ENCODE measurements at regions not wholly inside any gene's neighbourhood (a gene's known extent, or its start where the extent isn't known, plus 50 kb on each side); places are given as distances from the start of the nearest gene placed in this dataset.

DNA sequence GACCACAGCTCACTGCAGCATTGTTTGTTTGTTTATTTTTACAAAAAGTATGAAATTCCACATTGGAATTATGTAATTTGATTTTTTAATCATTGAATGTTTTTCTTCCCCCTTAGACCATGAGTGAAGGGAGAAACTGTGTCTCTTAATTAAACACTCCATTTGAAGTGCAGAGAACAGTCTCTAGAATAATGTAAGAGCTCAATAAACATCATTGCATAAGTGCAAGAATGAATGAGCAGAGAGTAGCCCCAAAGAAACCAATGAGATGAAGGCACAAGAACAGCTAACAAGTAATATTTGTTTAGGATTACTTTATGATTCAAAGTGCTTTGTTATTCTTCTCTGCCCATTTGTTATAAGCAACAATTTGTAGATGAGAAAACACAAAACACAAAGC, 921.3 kb upstream of the LCORL start:
- no peak for DNase-seq (ENCODE audit: low spot score)
- intact Hi-C loops (cut with micrococcal nuclease), result no loop called here
- H3K4me1 Mint-ChIP-seq (ENCODE audit: low read depth), result no peaks in the 10 kb centered on the region
- H3K4me3 Mint-ChIP-seq, result no peak overlapping the region
- no peak overlapping the region for H3K27ac Mint-ChIP-seq
- H3K36me3 Mint-ChIP-seq (ENCODE audit: low read depth), result no peaks in the 10 kb centered on the region
- H3K27me3 Mint-ChIP-seq (ENCODE audit: insufficient read depth), result no peaks in the 10 kb centered on the region
- peaks cover 9% of the 10 kb centered on the region for H3K9me3 Mint-ChIP-seq

DNA sequence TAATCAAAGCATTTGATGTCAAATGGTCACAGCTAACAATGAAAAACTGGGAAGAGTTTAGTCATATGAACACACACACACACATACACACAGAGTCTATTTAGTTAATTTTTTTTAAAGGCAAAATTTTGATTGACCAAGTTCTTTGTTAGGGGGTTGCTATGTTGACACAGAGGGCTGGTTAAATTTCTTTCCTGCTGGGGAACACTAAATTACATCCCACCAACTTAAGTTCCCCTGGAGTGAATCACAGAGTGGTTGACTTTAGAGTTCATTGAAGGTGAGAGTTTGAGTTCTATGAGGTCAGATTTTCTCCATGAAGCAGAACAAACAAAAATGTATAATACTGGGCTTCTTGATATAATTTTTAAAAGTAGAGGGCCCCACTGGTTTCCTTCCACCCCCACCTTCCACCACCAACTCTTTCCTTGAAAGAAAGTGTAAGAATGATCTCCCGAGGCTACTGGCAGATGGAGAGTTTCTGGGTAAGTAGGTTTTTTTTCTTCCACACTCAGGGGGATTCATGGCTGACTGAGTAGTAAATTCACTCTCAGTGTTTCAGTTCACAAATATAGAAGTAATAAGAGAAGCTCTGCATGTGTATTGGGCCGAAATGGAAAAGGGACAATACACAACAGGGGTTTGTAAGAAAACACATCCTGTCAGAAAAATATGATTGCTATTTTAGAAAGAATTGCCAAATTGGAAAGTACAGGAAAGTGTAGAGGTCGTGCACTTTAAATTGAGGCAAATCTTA, 917.0 kb upstream of the LCORL start:
- H3K36me3 Mint-ChIP-seq (ENCODE audit: low read depth), result no peaks in the 10 kb centered on the region
- H3K4me3 Mint-ChIP-seq, result no peak overlapping the region
- no peak for DNase-seq (ENCODE audit: low spot score)
- no peaks in the 10 kb centered on the region for H3K27me3 Mint-ChIP-seq (ENCODE audit: insufficient read depth)
- no peak overlapping the region for H3K27ac Mint-ChIP-seq
- H3K9me3 Mint-ChIP-seq, result peaks cover 10% of the 10 kb centered on the region
- H3K4me1 Mint-ChIP-seq (ENCODE audit: low read depth), result no peaks in the 10 kb centered on the region
- intact Hi-C loops (cut with micrococcal nuclease), result no loop called here

DNA sequence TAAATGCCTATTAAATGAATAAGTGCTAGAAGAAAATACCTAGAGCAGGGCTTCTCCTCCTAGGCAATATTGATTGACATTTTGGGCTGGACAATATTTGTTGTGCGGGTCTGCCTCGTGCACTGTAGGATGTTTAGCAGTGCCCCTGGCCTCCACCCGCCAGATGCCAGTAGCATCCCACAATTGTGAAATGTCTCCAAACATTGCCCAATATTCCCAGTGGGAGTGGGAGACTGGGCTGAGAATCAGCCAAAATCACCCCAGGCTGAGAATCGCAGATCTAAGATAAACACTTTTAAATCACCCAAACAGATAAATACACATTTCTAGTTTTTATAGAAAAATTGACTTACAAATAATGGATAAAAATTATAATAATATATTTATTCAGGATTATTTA, 916.2 kb upstream of the LCORL start:
- no peak overlapping the region for H3K4me3 Mint-ChIP-seq
- H3K4me1 Mint-ChIP-seq (ENCODE audit: low read depth), result no peaks in the 10 kb centered on the region
- H3K36me3 Mint-ChIP-seq (ENCODE audit: low read depth), result no peaks in the 10 kb centered on the region
- no peaks in the 10 kb centered on the region for H3K27me3 Mint-ChIP-seq (ENCODE audit: insufficient read depth)
- peaks cover 9% of the 10 kb centered on the region for H3K9me3 Mint-ChIP-seq
- intact Hi-C loops (cut with micrococcal nuclease), result no loop called here
- H3K27ac Mint-ChIP-seq, result no peak overlapping the region
- DNase-seq (ENCODE audit: low spot score), result no peak

DNA sequence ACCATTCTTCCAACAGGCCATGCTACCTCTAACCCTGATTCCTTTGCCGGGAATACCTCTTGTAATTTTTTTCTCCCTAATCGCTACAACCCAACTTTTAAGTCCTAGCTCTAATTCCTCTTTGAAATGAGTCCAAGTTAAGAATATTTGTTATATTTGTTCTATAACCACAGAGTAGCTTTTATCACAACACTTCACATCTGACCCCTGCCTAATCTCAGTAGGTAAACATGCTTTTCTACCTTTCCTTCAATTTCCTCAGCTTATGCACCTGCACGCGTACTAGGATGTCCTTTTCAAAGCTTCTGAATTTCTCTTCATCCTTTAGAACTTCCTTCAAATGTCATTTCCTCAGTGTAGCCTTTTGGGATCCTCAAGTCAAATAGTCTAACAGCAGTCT, 915.5 kb upstream of the LCORL start:
- Mint-ChIP-seq H3K36me3 (ENCODE audit: low read depth) (no peaks in the 10 kb centered on the region), H3K9me3 (peaks cover 9% of the 10 kb centered on the region), H3K27me3 (ENCODE audit: insufficient read depth) (no peaks in the 10 kb centered on the region), H3K27ac (no peak overlapping the region), H3K4me3 (no peak overlapping the region), H3K4me1 (ENCODE audit: low read depth) (no peaks in the 10 kb centered on the region)
- intact Hi-C loops (cut with micrococcal nuclease), result no loop called here
- DNase-seq (ENCODE audit: low spot score), result no peak

DNA sequence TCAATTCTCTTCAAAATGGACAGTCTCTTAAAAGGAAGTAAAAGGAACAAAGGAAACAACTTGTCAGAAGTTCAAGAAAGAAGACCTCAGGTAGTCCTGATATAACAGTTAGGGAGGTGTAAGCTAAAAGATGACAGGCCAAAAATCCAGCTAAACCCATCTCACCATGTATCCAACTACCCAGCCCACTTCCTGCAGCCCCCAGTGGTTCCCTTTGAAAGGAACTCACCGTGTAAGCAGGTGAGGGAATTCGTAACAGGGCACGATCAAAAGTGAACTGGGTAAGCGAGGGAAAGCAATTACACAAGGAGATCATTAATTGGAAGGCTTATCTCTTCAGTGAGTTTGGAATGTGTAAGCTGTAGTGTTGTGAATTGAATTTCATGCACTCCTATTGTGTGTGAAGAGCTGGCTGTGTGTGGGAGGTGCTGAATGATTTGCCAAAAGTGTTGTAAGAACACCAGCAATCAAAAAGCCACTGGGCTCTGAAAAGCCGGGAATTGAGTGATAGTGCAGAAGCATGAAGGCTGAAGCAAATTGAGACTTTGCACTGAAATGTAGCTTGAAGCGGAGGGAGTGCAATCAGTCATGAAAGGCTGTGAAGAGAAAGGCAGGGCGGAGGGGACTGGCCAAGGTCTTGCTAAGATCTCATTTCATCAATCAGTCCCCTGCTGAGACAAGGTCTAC, 914.2 kb upstream of the LCORL start:
- no peak overlapping the region for H3K4me3 Mint-ChIP-seq
- intact Hi-C loops (cut with micrococcal nuclease), result no loop called here
- no peaks in the 10 kb centered on the region for H3K27me3 Mint-ChIP-seq (ENCODE audit: insufficient read depth)
- no peak for DNase-seq (ENCODE audit: low spot score)
- no peak overlapping the region for H3K27ac Mint-ChIP-seq
- H3K36me3 Mint-ChIP-seq (ENCODE audit: low read depth), result no peaks in the 10 kb centered on the region
- peaks cover 9% of the 10 kb centered on the region for H3K9me3 Mint-ChIP-seq
- H3K4me1 Mint-ChIP-seq (ENCODE audit: low read depth), result no peaks in the 10 kb centered on the region

DNA sequence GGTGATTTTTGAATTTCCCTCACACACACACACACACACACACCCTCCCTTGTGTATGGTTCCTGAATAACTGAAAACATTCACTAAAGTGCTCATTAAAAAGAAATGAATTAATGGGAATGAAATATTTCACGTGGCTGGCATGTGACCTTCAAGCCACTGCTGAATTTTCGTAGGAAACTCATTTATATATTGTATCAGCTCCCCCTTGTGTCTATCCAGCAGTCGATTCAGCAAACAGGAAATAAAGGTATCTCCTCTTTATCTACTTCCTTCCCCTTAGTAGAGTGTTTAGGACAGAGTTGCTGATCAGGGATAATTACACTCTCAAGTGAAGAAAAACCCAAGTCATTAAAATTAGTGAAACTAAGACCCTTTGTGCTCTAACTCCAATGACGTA, 912.6 kb upstream of the LCORL start:
- H3K27me3 Mint-ChIP-seq (ENCODE audit: insufficient read depth), result no peaks in the 10 kb centered on the region
- H3K36me3 Mint-ChIP-seq (ENCODE audit: low read depth), result no peaks in the 10 kb centered on the region
- H3K4me3 Mint-ChIP-seq, result no peak overlapping the region
- DNase-seq (ENCODE audit: low spot score), result no peak
- intact Hi-C loops (cut with micrococcal nuclease), result no loop called here
- H3K9me3 Mint-ChIP-seq, result peaks cover 12% of the 10 kb centered on the region
- H3K4me1 Mint-ChIP-seq (ENCODE audit: low read depth), result no peaks in the 10 kb centered on the region
- H3K27ac Mint-ChIP-seq, result no peak overlapping the region

DNA sequence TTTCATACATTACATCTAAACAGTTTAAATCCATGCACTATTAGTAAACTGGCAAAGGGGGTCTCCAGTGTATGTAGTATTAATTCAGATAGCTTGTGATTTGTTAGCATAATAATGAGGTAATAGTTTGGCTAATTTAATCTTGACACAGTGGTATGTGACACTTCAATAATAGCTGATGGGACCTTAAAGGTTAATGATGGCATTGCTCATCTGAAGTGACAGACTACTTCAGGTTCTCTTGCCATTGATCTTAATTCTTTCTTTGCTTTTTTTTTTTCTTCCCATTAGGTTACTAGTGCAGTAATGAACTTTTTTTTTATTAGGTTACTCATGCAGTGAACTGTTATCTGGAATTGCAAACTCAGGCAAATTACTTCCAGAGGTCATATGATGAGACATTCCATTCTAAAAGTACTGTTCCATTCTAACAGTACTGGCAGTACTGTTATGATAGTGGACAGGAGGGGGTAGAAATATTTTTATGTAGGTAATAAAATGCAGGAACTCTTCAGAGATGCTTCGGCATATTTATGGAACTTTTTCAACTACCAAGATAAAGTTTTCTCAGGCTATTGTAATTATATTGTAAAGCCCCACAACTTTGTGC, 911.3 kb upstream of the LCORL start:
- no peaks in the 10 kb centered on the region for H3K4me1 Mint-ChIP-seq (ENCODE audit: low read depth)

DNA sequence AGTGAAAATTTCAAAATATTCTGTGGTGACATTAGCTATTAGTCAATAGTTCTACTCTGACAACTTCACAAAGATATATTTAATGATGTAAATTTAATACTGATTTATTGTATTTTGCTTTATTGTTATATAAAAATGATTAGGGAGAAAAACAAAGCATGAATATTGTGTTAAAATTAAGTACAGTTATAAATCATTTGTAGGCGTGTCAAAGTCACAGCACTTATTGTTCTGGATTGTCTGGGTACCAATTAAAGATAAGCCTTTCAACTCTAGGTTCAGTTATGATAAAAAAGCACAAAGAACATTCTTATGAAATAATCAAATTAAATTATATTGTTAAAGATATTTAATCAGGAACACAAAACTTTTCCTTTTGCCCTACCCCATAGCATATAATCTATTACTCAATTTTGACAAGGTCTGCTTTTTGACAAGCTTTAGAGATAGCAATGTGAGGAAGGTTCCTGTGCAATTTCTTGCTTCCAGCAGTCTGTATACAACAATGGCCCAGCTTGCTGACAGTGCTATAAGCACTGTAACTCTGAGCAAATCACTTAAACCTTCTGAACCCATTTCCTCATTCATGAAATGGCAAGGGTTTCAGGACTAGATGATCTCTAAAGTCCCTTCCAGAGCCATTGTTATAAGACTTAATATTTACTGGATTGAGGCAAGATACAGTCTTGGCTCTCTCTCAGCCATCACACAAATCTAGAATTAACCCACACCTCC, 910.3 kb upstream of the LCORL start:
- no peak overlapping the region for H3K27ac Mint-ChIP-seq
- H3K36me3 Mint-ChIP-seq (ENCODE audit: low read depth), result no peaks in the 10 kb centered on the region
- peaks cover 9% of the 10 kb centered on the region for H3K9me3 Mint-ChIP-seq
- no peaks in the 10 kb centered on the region for H3K4me1 Mint-ChIP-seq (ENCODE audit: low read depth)
- H3K4me3 Mint-ChIP-seq, result no peak overlapping the region
- DNase-seq (ENCODE audit: low spot score), result no peak
- H3K27me3 Mint-ChIP-seq (ENCODE audit: insufficient read depth), result no peaks in the 10 kb centered on the region
- intact Hi-C loops (cut with micrococcal nuclease), result no loop called here

More for the DNA sequence above, 911.3 kb upstream of the LCORL start:
- H3K36me3 Mint-ChIP-seq (ENCODE audit: low read depth), result no peaks in the 10 kb centered on the region
- H3K27ac Mint-ChIP-seq, result no peak overlapping the region
- DNase-seq (ENCODE audit: low spot score), result no peak
- intact Hi-C loops (cut with micrococcal nuclease), result no loop called here
- H3K4me3 Mint-ChIP-seq, result no peak overlapping the region
- H3K9me3 Mint-ChIP-seq, result peaks cover 12% of the 10 kb centered on the region
- H3K27me3 Mint-ChIP-seq (ENCODE audit: insufficient read depth), result no peaks in the 10 kb centered on the region

DNA sequence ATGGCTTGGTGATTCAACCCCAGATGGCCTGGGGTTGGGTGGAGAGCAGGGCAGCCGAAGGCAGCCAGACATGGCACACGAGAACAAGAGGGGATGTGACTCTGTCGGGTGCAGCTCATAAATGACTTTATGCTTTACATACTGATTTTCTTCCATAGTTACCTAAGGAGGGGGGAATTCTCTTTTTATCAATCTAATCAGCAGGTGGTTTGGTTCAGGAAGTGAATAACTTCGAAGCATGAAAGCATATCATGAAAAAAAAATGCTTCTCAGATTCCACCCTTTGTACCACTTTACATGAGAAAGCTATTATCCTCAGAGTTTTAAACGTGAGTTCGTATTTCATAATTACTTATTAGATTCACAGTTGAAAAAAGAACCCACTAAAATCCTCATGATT, 908.9 kb upstream of the LCORL start:
- no peaks in the 10 kb centered on the region for H3K36me3 Mint-ChIP-seq (ENCODE audit: low read depth)
- no peak overlapping the region for H3K27ac Mint-ChIP-seq
- intact Hi-C loops (cut with micrococcal nuclease), result no loop called here
- H3K9me3 Mint-ChIP-seq, result peaks cover 9% of the 10 kb centered on the region
- no peak for DNase-seq (ENCODE audit: low spot score)
- H3K4me3 Mint-ChIP-seq, result no peak overlapping the region
- H3K27me3 Mint-ChIP-seq (ENCODE audit: insufficient read depth), result no peaks in the 10 kb centered on the region
- no peaks in the 10 kb centered on the region for H3K4me1 Mint-ChIP-seq (ENCODE audit: low read depth)

DNA sequence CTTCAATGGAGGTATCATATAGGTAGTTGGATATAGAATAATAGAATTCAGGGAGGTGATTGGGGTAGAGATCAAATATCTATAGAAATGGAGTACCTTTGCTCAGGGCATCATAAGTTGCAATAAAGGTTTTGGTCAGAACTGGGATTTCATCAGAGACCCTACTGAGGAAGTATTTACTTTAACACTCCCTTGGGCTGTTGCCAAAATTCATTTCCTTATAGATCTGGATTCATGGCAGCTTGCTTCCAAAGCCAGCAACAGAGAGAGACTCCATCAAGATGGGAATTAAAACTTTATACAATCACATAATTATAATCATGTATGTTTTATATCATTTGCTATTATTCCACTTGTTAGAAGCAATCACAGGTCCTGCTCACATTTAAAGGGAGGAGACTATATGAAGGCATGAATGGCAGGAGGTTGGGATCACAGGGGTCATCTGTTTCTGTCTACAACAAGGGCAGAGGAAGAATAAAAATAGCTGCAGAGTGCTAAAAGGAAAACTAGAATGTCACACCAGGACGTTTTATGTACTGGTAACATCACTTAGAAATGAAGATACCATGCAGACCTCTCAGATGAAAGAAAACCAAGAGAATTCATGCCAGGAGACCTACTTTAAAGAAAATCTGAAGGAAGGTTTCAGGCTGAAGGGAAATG, 902.1 kb upstream of the LCORL start:
- Mint-ChIP-seq H3K36me3 (ENCODE audit: low read depth) (no peaks in the 10 kb centered on the region), H3K27me3 (ENCODE audit: insufficient read depth) (no peaks in the 10 kb centered on the region), H3K9me3 (no peaks in the 10 kb centered on the region), H3K4me3 (no peak overlapping the region), H3K27ac (no peak overlapping the region), H3K4me1 (ENCODE audit: low read depth) (no peaks in the 10 kb centered on the region)
- intact Hi-C loops (cut with micrococcal nuclease), result no loop called here
- DNase-seq (ENCODE audit: low spot score), result no peak

DNA sequence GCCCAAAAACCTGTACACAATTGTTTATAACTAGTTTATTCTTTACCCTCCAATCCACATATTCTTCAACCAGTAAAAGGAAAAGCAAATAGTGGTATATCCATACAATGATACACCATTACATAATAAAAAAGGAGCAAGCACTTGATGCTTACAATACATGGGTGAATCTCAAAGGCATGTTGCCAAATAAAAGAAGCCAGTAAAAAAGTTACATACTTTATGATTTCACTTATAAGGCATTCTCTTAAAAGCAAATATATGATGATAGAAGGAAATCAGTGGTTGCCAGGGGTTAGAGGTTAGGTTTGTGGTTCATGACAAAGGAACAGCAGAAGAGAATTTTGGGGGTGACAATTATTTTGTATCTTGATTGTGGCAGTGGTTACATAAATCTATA, 896.1 kb upstream of the LCORL start:
- Mint-ChIP-seq H3K27me3 (ENCODE audit: insufficient read depth) (no peaks in the 10 kb centered on the region), H3K4me3 (no peak overlapping the region), H3K4me1 (ENCODE audit: low read depth) (no peaks in the 10 kb centered on the region), H3K9me3 (peaks cover 11% of the 10 kb centered on the region), H3K36me3 (ENCODE audit: low read depth) (no peaks in the 10 kb centered on the region), H3K27ac (no peak overlapping the region)
- intact Hi-C loops (cut with micrococcal nuclease), result no loop called here
- DNase-seq (ENCODE audit: low spot score), result no peak

DNA sequence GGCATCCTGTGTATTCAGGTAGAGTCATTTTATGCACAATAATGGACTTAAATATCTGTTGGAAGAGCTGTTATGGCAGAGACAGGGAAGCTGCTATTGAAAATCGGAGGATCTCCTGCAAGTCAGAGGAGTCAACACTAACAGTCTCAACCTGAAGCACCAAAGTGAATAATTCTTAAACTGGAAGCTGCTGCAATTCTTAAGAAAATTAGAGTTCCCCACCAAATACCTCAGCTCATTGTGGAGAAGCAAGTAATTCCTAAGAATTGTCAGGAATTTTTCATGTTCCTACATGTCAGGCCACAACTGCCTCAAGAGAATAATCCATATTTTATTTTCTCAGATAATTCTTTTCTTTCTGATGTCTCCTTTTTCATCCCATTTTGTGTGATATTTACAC, 892.6 kb upstream of the LCORL start:
- intact Hi-C loops (cut with micrococcal nuclease), result no loop called here

More for the DNA sequence above, 892.6 kb upstream of the LCORL start:
- no peak for DNase-seq (ENCODE audit: low spot score)
- Mint-ChIP-seq H3K36me3 (ENCODE audit: low read depth) (no peaks in the 10 kb centered on the region), H3K4me1 (ENCODE audit: low read depth) (no peaks in the 10 kb centered on the region), H3K27me3 (ENCODE audit: insufficient read depth) (no peaks in the 10 kb centered on the region), H3K4me3 (no peak overlapping the region), H3K9me3 (peaks cover 19% of the 10 kb centered on the region), H3K27ac (no peak overlapping the region)

Measured in activated T-helper 1 cell treated with anti-CD3 and anti-CD28 coated beads, Interleukin-12 subunit alpha, Interleukin-12 subunit beta, Interleukin-2, Interleukin-4 antibody, amounts not matched to agents 30 ng/mL and 10 ng/mL and 1 ng/mL, durations not matched to agents 14 hours and 24 hours and 36 hours (primary cell).